Left ventricle myocardium inferior (tissue), 1 donor: ENCODE measurements at regions not wholly inside any gene's neighbourhood (a gene's known extent, or its start where the extent isn't known, plus 50 kb on each side); places are given as distances from the start of the nearest gene placed in this dataset.

Experiments used
- DNase-seq: peaks from one replicate; pipeline ENCODE4 v3.0.0-alpha.2; 2020
- H3K27ac ChIP-seq: fragments of 200-600 bp; replicated peaks from 2 replicates; pipeline ENCODE4 v1.8.0; 2021
- H3K27me3 ChIP-seq: fragments of 200-600 bp; 2 replicates; pipeline ENCODE4 v1.8.0; 2021; ENCODE audit warnings: low read depth
- H3K36me3 ChIP-seq: fragments of 200-600 bp; 2 replicates; pipeline ENCODE4 v1.8.0; 2021
- H3K4me1 ChIP-seq: fragments of 200-600 bp; 2 replicates; pipeline ENCODE4 v1.8.0; 2021
- H3K4me3 ChIP-seq: fragments of 200-600 bp; 2 replicates; pipeline ENCODE4 v1.8.0; 2021; ENCODE audit warnings: mild to moderate bottlenecking, moderate library complexity
- H3K9me3 ChIP-seq: fragments of 200-600 bp; replicated peaks from 2 replicates; pipeline ENCODE4 v1.8.0; 2021
- CTCF ChIP-seq: fragments of 200-600 bp; IDR thresholded peaks from 2 replicates; pipeline ENCODE4 v1.8.0; 2021; ENCODE audit warnings: antibody characterized with exemption, mild to moderate bottlenecking, borderline replicate concordance
- intact Hi-C: fragments of 100-400 bp; cut with micrococcal nuclease; formaldehyde crosslinking; loops from one replicate; pipeline ENCODE4 v1.11.0; 2022
- donor health status: DM: no; HTN: yes; CAD: no; lungs with severe emphysema.

- Histone ChIP-seq H3K36me3 (no peaks in the 10 kb centered on the region), H3K27ac (no peak overlapping the region), H3K9me3 (peaks cover 16% of the 10 kb centered on the region), H3K4me3 (no peak overlapping the region), H3K27me3 (peaks cover 43% of the 10 kb centered on the region), H3K4me1 (no peaks in the 10 kb centered on the region)
- no peak for TF ChIP-seq CTCF
- no peak for DNase-seq
- intact Hi-C loops = no loop called here
Observed at GRCh38 chr21:41627428-41627827, 119.5 kb upstream of the TMPRSS2 start.

GRCh38 chr21:41626021-41626420 lies 118.1 kb upstream of the TMPRSS2 start:
- H3K9me3 ChIP-seq = peaks cover 16% of the 10 kb centered on the region
- H3K27me3 ChIP-seq = peaks cover 57% of the 10 kb centered on the region
- H3K4me1 ChIP-seq = no peaks in the 10 kb centered on the region
- H3K27ac ChIP-seq = no peak overlapping the region
- intact Hi-C loops = no loop called here
- no peak for DNase-seq
- no peaks in the 10 kb centered on the region for H3K36me3 ChIP-seq
- no peak overlapping the region for H3K4me3 ChIP-seq
- no peak for TF ChIP-seq CTCF

- H3K4me1 ChIP-seq = no peaks in the 10 kb centered on the region
- no peak overlapping the region for H3K27ac ChIP-seq
- H3K36me3 ChIP-seq = no peaks in the 10 kb centered on the region
- TF ChIP-seq CTCF = no peak
- H3K9me3 ChIP-seq = peaks cover 16% of the 10 kb centered on the region
- DNase-seq = no peak
- H3K27me3 ChIP-seq = peaks cover 63% of the 10 kb centered on the region
- intact Hi-C loops = no loop called here
- no peak overlapping the region for H3K4me3 ChIP-seq
Observed at GRCh38 chr21:41625428-41625827, 117.5 kb upstream of the TMPRSS2 start.

- intact Hi-C loops = no loop called here
- Histone ChIP-seq H3K27me3 (peaks cover 70% of the 10 kb centered on the region), H3K36me3 (no peaks in the 10 kb centered on the region), H3K27ac (no peak overlapping the region), H3K4me3 (no peak overlapping the region), H3K4me1 (no peaks in the 10 kb centered on the region), H3K9me3 (peaks cover 16% of the 10 kb centered on the region)
- no peak for DNase-seq
- TF ChIP-seq CTCF = no peak
Observed at GRCh38 chr21:41624674-41625310, 116.8 kb upstream of the TMPRSS2 start.

GRCh38 chr21:41623945-41624344 lies 116.0 kb upstream of the TMPRSS2 start:
- no peaks in the 10 kb centered on the region for H3K4me1 ChIP-seq
- no peak overlapping the region for H3K27ac ChIP-seq
- no peak for TF ChIP-seq CTCF
- no peak overlapping the region for H3K4me3 ChIP-seq
- H3K36me3 ChIP-seq = no peaks in the 10 kb centered on the region
- peaks cover 8% of the 10 kb centered on the region for H3K9me3 ChIP-seq
- peaks cover 70% of the 10 kb centered on the region for H3K27me3 ChIP-seq
- no peak for DNase-seq
- intact Hi-C loops = no loop called here
